B cell (primary cell): ENCODE measurements at regions not wholly inside any gene's neighbourhood (a gene's known extent, or its start where the extent isn't known, plus 50 kb on each side); places are given as distances from the start of the nearest gene placed in this dataset.

Experiments used
- ATAC-seq: fragments of 200-7000 bp; cut with Tn5 transposase; one replicate; pipeline ENCODE4 v1.10.0; 2021; ENCODE audit warnings: low read depth, mild to moderate bottlenecking, moderate number of reproducible peaks, moderate library complexity
- CTCF ChIA-PET: fragments of 350-600 bp; sonication (Branson Sonifier 250); formaldehyde crosslinking; loops from one replicate; lab custom pipeline; 2021; ENCODE audit warnings: antibody characterized with exemption, inconsistent platforms; lab: Charles Lee
- POLR2A ChIA-PET: fragments of 350-600 bp; sonication (Branson Sonifier 250); formaldehyde crosslinking; loops from one replicate; lab custom pipeline; 2021; ENCODE audit warnings: antibody characterized with exemption; lab: Charles Lee
- DNase-seq: peaks from one replicate; pipeline ENCODE4 v3.0.0; 2013
- H2AFZ ChIP-seq: 2 replicates; pipeline ENCODE4 v1.6.1; 2012; ENCODE audit warnings: mild to moderate bottlenecking, low read depth, low read length; ENCODE audit not compliant: insufficient read depth, poor library complexity, severe bottlenecking
- H3K27ac ChIP-seq, 2 donors: 1 replicate in 1 of 2; 2 replicates in 1 of 2; pipeline ENCODE4 v1.5.1; 2012 to 2013; ENCODE audit warnings: low read length in 2 of 2, mild to moderate bottlenecking in 2 of 2, moderate library complexity in 1 of 2
- H3K27me3 ChIP-seq, 4 experiments: fragments of 200-600 bp in 1 of 4; sonication (generic) in 1 of 4; replicated peaks in 1 of 4; 1 replicate in 2 of 4; 2 replicates in 2 of 4; pipeline versions ENCODE4 v1.6.1 to v1.7.0; 2013 to 2016; ENCODE audit warnings: low read length in 3 of 4, mild to moderate bottlenecking in 2 of 4, mixed read lengths in 1 of 4, moderate library complexity in 1 of 4; ENCODE audit not compliant: insufficient read depth in 4 of 4, control insufficient read depth in 3 of 4; ENCODE audit errors: control extremely low read depth in 1 of 4
- H3K36me3 ChIP-seq, 2 experiments: replicated peaks in 1 of 2; 1 replicate in 1 of 2; 2 replicates in 1 of 2; pipeline versions ENCODE4 v1.6.1 to v1.7.1; 2013; ENCODE audit warnings: low read length in 1 of 2; ENCODE audit not compliant: insufficient read depth in 2 of 2, control insufficient read depth in 1 of 2; ENCODE audit errors: control extremely low read depth in 1 of 2, extremely low read depth in 1 of 2
- H3K4me1 ChIP-seq, 2 donors: fragments of 200-600 bp in 1 of 2; sonication (generic) in 1 of 2; 1 replicate in 1 of 2; 2 replicates in 1 of 2; pipeline versions ENCODE4 v1.5.1 to v1.6.1; 2013 to 2017; ENCODE audit warnings: low read length in 2 of 2; ENCODE audit not compliant: control insufficient read depth in 2 of 2, insufficient read depth in 2 of 2
- H3K4me2 ChIP-seq: replicated peaks from 2 replicates; pipeline ENCODE3; 2012; ENCODE audit warnings: mild to moderate bottlenecking, low read depth, low read length; ENCODE audit not compliant: poor library complexity, severe bottlenecking
- H3K4me3 ChIP-seq, 5 experiments: fragments of 200-600 bp in 1 of 5; sonication (generic) in 1 of 5; 1 replicate in 3 of 5; 2 replicates in 2 of 5; pipeline versions ENCODE4 v1.5.1 to v1.7.0; 2011 to 2016; ENCODE audit warnings: low read length in 4 of 5, mild to moderate bottlenecking in 4 of 5, low read depth in 2 of 5, control low read depth in 1 of 5, moderate library complexity in 1 of 5; ENCODE audit not compliant: insufficient read depth in 1 of 5; ENCODE audit errors: control extremely low read depth in 1 of 5, extremely low read depth in 1 of 5
- H3K79me2 ChIP-seq: fragments of 200-600 bp; sonication (generic); one replicate; pipeline ENCODE4 v1.6.0; 2016; ENCODE audit warnings: low read length; ENCODE audit not compliant: control insufficient read depth, insufficient read depth
- H3K9ac ChIP-seq: fragments of 200-600 bp; sonication (generic); 2 replicates; pipeline ENCODE4 v1.6.1; 2017; ENCODE audit warnings: mild to moderate bottlenecking, low read length, moderate library complexity
- H3K9me3 ChIP-seq, 3 donors: one replicate each; pipeline versions ENCODE4 v1.6.1 to v1.7.1; 2013; ENCODE audit warnings: low read length in 2 of 3; ENCODE audit not compliant: control insufficient read depth in 2 of 3, insufficient read depth in 1 of 3; ENCODE audit errors: control extremely low read depth in 1 of 3
- H4K20me1 ChIP-seq: 2 replicates; pipeline ENCODE4 v1.6.0; 2012; ENCODE audit warnings: mild to moderate bottlenecking, low read length; ENCODE audit not compliant: insufficient read depth, control insufficient read depth, poor library complexity, severe bottlenecking
- H3K27ac Mint-ChIP-seq: one replicate; pipeline ENCODE4 v1.8.0; 2021; ENCODE audit warnings: mixed read lengths
- H3K27me3 Mint-ChIP-seq: one replicate; pipeline ENCODE4 v1.8.0; 2021; ENCODE audit warnings: mixed read lengths
- H3K4me1 Mint-ChIP-seq: one replicate; pipeline ENCODE4 v1.8.0; 2021; ENCODE audit warnings: mixed read lengths
- H3K4me3 Mint-ChIP-seq: one replicate; pipeline ENCODE4 v1.8.0; 2021; ENCODE audit warnings: mixed read lengths
- H3K9me3 Mint-ChIP-seq: one replicate; pipeline ENCODE4 v1.8.0; 2022; ENCODE audit warnings: mixed read lengths; ENCODE audit not compliant: insufficient read depth
- EZH2 ChIP-seq: IDR thresholded peaks from 2 replicates; pipeline ENCODE4 v1.6.1; 2012; ENCODE audit warnings: borderline replicate concordance, low read depth, mild to moderate bottlenecking, moderate library complexity, low read length; ENCODE audit not compliant: insufficient read depth, poor library complexity, severe bottlenecking
- WGBS: methylation state at CpG from one replicate; pipeline ENCODE4 v1.1.5; 2013; ENCODE audit warnings: missing lambda C conversion rate; ENCODE audit not compliant: insufficient coverage; 5-methylcytosine and 5-hydroxymethylcytosine counted together
- intact Hi-C: fragments of 100-400 bp; cut with micrococcal nuclease; formaldehyde crosslinking; loops from one replicate; pipeline ENCODE4 v1.10.0; 2022
- TF ChIP-seq, protein P1 (sequence below): fragments of 200-600 bp; IDR thresholded peaks from one replicate; pipeline ENCODE4 v1.8.0; 2022; ENCODE audit warnings: antibody characterized with exemption, mild to moderate bottlenecking

DNA sequence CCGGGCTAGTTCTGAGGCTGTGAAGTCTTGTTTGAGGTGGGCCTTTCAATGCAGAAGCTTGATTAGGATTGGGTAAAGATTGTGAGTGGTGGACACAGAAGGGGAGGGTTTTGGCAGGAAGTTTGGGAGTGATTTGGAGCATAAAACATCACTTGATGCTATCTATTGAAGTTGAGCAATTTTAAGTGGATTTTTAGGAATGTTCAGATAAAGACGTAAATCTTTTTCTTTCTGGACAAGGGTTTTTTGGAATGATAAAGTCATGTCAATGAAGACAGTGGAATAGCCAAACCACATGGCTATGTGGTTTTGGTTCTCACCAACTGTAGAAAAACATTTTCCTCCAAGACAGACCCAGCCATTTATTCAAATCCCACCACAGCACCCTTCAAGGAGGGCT, 111.2 kb upstream of the SNX19 start:
- H3K9me3 Mint-ChIP-seq: no peaks in the 10 kb centered on the region
- 91% methylated on average over 1 of the region's 2 CpGs for WGBS
- CTCF ChIA-PET: no interaction called here

DNA sequence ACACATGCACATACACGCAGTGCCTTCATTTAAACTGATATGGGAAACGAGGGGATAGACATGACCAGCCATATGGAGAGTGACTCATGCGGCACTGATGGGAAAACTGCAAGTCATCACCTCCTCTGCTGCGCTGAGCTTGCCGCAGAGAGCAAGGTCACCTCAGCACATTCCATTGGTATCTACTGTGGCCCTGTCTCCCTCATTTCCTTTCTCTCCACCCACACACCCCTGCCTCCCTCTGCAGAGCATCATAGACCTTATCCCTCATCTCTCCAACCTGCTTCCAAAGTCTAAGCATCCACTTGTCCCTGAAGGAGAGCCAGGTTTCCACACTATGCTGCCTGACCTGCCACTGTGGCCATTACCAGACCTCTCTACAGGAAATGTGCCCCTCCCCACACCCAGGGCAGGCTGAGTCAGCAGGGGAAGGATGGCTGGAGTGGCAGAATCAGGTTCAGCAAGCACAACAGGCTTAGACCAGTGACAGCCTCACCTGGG, 116.9 kb upstream of the SNX19 start:
- no peak overlapping the region for H3K4me2 ChIP-seq
- H3K4me3 Mint-ChIP-seq: no peak overlapping the region
- H3K4me1 Mint-ChIP-seq: no peaks in the 10 kb centered on the region
- peaks cover 3% of the 10 kb centered on the region for H3K27me3 Mint-ChIP-seq
- no peaks in the 10 kb centered on the region for H3K36me3 ChIP-seq
- no peak overlapping the region for H3K4me3 ChIP-seq
- intact Hi-C loops: no loop called here
- H3K4me1 ChIP-seq: no peaks in the 10 kb centered on the region
- H3K9ac ChIP-seq: no peak overlapping the region
- ChIA-PET CTCF (no interaction called here), POLR2A (no interaction called here)
- H3K27ac Mint-ChIP-seq: no peak overlapping the region
- ATAC-seq: no peak
- H3K79me2 ChIP-seq: no peaks in the 10 kb centered on the region
- WGBS: 67% methylated on average over 4 of the region's 5 CpGs
- no peaks in the 10 kb centered on the region for H3K9me3 Mint-ChIP-seq
- no peak overlapping the region for H2AFZ ChIP-seq
- H3K27ac ChIP-seq: no peak overlapping the region
- TF ChIP-seq, protein P1, sequence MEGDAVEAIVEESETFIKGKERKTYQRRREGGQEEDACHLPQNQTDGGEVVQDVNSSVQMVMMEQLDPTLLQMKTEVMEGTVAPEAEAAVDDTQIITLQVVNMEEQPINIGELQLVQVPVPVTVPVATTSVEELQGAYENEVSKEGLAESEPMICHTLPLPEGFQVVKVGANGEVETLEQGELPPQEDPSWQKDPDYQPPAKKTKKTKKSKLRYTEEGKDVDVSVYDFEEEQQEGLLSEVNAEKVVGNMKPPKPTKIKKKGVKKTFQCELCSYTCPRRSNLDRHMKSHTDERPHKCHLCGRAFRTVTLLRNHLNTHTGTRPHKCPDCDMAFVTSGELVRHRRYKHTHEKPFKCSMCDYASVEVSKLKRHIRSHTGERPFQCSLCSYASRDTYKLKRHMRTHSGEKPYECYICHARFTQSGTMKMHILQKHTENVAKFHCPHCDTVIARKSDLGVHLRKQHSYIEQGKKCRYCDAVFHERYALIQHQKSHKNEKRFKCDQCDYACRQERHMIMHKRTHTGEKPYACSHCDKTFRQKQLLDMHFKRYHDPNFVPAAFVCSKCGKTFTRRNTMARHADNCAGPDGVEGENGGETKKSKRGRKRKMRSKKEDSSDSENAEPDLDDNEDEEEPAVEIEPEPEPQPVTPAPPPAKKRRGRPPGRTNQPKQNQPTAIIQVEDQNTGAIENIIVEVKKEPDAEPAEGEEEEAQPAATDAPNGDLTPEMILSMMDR: no peak
- TF ChIP-seq EZH2: no peak
- DNase-seq: no peak
- H3K27me3 ChIP-seq: peaks cover 0 to 3% (median 0%) of the 10 kb centered on the region in 4 experiments
- no peaks in the 10 kb centered on the region for H4K20me1 ChIP-seq
- H3K9me3 ChIP-seq: no peaks in the 10 kb centered on the region

More for the DNA sequence above, 111.2 kb upstream of the SNX19 start:
- Histone ChIP-seq H3K4me1 (no peaks in the 10 kb centered on the region), H3K27me3 (no peaks in the 10 kb centered on the region), H3K4me3 (no peak overlapping the region), H3K9me3 (no peaks in the 10 kb centered on the region), H2AFZ (no peak overlapping the region), H3K36me3 (no peaks in the 10 kb centered on the region), H3K9ac (no peak overlapping the region), H3K27ac (no peak overlapping the region), H3K4me2 (no peak overlapping the region), H4K20me1 (no peaks in the 10 kb centered on the region), H3K79me2 (no peaks in the 10 kb centered on the region)
- intact Hi-C loops: no loop called here
- TF ChIP-seq, protein P1: no peak
- TF ChIP-seq EZH2: no peak
- H3K4me3 Mint-ChIP-seq: no peak overlapping the region
- ATAC-seq (no peak), DNase-seq (no peak)
- no peaks in the 10 kb centered on the region for H3K27me3 Mint-ChIP-seq
- no peaks in the 10 kb centered on the region for H3K4me1 Mint-ChIP-seq
- POLR2A ChIA-PET: no interaction called here
- no peak overlapping the region for H3K27ac Mint-ChIP-seq
